GM18907 (cell line): ENCODE measurements at regions not wholly inside any gene's neighbourhood (a gene's known extent, or its start where the extent isn't known, plus 50 kb on each side); places are given as distances from the start of the nearest gene placed in this dataset.

ENCODE experiments used
- ATAC-seq: cut with Tn5 transposase; IDR thresholded peaks from one replicate; pipeline ENCODE4 v1.9.1; 2021; ENCODE audit warnings: mild to moderate bottlenecking, moderate library complexity; ENCODE audit not compliant: unreplicated experiment

DNA sequence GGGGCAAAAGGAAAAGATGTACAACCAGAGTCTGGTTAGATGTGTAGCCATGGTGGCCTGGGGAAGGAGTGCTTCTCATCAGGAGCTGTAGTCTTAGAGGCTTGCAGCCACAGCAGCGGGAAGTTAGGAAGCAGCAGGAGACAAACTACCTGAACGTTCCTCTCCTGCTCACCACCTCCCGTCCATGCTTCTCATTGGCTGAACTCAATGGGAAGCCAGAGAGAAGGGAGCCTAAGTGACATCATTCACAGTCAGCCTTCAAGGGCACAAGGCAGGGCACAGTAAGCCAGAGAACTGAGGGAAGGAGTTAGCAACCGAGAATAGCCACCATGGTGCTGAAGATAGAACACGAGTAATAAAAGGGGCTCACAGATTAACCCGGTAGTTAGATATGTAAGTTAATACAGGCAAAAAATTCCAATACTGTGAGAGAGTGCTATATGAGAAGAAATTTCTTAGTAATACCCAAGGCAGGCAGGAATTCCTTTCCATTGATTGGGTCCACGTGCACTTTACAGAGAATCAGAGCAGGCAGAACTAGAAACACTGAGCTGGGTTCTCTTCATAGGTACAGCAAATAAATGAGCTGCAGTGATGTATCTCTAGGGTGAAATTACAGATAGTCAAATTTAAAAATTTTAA is 391.5 kb upstream of the DACH1 start:
- ATAC-seq: no peak

DNA sequence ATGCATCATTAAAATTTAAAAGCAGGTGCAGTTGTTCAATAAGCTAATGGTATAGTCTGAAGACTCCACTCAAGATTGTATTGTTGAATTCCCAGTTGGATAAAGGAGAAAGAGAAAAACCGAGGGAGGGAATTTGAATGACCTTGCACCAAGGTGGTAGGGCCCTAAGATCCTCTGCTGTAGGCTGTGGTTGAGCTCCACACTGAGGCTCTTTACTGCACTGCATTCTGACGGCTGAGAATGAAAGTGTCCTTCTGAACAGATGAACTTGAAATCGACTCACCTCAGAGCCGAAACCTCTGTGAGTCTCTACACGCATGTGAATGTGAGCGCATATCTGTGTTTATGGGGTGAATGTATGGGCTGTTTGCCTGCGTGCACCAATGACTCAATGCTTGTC is 388.9 kb upstream of the DACH1 start:
- no peak for ATAC-seq

DNA sequence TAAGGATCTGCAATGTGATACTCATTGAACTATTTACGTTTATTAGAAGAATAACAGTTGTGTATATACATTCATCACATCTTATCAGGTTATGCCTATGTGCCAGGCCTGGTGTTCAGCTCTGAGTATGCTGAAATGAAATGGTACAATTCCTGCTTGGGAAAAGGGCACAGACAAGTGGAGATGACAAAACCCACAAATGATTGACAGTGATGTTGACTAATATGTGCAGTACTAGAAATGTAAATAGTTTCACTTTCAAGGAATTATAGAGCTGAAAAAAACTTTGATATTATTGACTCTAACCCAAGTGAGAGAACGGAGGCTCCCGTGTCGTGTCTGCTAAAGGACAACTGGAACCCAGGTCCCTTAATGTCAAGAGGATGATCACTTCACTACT is 386.8 kb upstream of the DACH1 start:
- no peak for ATAC-seq

DNA sequence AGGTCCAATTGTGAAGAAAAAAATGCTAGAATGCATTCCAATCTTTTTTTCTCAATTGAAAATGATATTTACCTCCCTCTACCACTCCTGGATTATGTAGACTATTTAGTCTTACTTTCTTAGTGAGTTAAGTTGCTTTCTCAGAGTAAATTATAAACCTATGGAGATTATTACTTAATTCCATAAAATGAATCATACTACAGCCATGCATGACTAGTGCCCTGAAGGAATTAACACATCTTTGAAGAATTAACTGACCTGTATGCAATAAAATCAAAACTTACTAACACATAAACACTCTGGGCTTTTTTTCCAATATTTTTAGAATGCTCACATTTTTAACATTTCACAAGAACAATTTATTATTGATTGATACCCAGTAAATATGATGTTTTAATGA is 379.4 kb upstream of the DACH1 start:
- no peak for ATAC-seq

DNA sequence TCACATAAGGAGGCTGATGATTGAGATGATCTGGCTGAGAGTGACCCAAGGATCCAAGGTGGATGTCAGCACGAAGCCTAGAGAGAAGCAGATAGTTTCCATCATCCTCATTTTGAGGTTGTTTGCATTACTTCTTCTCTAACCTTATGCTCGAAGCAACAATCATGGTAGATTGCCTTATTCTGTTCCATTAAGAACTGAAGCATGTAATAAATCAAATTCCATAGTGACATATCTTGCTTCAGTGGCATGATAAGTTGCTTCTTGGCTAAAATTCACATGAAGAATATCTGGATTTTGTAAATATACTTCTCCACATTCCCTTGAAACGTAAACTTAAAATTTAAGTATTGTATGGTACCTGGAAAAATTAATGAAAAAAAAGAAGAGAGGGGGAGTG is 377.8 kb upstream of the DACH1 start:
- no peak for ATAC-seq

DNA sequence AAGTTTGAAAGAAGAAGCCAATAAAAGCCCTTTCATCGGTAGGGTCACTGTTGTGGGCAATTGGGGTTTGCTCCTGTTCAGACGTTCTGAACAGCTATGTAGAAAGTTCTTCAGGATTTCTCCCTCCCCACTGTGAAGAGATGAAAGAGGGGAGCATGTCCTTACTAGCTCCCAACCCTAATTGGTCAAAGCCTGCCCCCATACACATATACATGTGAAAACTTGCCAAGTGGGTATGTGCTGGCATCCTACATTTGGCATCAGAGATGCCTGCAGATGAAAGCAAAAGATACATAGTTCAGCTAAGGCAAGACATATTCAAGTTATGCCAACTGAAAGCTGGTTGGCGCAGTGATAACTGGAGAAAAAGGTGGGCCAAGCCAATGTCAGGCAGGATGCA is 363.1 kb upstream of the DACH1 start:
- ATAC-seq: no peak

DNA sequence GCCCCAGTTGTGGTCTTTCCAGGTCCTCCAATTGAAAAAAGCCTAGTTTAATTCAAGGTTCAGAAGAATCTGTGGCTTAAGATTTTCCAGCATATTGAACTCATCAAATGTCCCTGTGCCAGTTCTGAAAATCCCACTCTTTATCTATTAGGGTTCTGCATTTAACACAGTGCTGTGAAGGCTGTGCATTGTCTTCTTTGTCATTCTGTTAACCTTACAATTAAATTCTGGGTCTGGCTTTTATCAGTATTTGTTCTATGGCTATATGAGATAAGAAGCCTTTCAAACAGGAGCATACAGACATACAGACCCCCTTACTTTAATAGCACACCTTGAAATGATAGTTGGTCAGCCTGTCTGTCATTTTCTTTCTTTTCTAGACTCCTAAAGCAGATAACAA is 362.1 kb upstream of the DACH1 start:
- ATAC-seq: no peak

DNA sequence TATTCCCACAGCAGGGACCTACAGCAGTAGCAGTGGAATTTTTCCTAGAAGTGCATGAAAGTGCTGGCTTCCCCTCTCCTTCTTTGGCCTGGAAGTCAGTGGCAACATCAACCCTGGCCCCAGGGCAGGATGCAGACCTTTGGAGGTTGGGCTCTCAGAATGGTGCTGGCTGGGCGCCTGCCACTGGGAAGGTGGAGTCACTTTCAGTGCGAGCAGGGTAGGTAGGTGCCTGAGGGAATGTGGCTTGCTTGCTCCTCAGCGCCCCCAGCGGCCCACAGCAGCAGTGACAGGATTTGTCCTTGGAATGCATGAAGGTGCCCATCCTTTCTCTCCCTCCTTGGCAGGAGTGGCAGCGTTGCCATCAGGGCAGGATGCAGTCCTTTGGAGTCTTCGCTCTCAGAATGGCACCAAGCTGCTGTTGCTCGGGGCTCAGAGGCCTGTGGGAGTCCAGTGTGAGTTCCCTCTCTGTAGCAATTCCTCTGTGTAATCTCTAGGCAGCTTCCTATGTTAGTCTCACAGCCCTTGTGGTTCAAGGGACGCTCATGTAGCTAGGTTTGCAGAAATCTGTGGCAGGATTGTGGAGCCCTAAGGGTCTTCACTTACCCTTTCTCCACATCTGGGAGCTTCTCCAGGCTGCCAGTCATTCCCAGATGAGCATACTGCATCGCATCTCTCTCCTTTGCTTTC is 354.4 kb upstream of the DACH1 start:
- no peak for ATAC-seq

DNA sequence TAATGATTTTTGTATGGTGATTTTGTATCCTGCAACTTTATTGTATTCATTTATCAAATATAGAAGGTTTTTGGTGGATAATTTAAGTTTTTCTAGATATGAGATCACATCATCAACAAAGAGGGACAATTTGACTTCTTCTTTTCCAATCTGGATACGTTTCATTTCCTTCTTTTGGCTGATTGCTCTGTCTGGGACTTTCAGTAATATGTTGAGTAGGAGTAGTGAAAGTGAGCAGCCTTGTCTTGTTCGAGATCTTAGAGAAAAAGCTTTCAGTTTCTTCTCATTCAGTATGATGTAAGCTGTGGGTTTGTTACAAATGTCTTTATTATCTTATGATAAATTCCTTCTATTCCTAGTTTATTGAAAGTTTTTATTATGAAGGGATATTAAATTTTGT is 352.0 kb upstream of the DACH1 start:
- ATAC-seq: no peak

DNA sequence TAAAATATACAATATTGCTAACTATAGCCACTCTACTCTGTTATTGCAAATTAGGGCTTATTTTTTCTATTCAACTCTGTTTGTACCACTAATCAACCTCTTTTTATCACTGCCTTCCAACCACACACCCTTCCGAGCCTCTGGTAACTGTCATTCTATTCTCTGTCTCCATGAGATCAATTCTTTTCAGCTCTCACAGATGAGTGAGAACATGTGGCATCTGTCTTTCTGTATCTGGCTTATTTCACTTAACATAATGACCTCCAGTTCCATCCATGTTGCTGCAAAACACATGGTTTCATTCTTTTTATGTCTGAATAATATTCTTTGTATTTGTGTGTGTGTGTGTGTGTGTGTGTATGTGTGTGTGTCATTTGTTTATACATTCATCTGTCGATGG is 350.1 kb upstream of the DACH1 start:
- no peak for ATAC-seq

DNA sequence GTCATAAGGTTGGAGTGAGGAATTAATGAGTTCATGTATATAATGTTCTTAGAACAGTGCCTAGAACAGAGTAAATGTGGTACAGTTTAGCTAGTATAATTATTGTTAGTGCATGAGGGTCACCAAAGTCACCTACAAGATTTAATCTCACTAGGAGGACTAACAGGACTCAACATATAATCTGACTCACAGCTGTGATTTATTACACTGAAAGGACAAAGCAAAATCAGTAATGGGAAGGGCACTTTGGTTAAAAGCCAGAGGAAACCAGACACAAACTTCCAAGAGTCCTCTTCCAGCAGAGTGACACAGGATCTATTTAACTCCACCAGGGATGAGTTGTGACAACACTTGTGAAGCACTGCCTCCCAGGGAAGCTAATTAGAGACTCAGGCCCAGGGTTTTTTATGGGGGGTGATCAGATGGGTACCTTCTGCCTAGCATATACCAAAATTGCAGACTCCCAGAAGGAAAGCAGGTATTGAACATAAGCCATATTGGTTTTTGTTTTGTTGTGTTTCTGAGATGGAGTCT is 341.2 kb upstream of the DACH1 start:
- ATAC-seq: no peak

DNA sequence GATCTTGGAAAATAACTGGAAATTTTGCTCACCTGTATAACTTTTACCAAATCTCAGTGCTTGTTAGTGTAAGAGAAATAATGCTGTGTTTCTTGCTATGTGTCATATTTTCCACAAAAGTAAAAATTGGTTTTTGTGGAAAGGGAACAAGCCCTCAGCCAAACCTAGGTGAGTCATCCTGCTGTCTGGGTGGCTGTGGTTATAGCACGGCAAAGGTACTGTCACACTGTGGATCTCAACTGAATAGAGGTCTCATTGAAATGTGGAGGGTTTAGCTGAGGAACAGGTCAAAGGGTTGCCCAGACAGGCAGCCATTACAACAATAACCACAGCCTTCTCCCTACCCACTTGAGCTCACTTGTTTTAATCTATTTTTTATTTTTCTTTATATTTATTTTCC is 338.8 kb upstream of the DACH1 start:
- ATAC-seq: no peak

DNA sequence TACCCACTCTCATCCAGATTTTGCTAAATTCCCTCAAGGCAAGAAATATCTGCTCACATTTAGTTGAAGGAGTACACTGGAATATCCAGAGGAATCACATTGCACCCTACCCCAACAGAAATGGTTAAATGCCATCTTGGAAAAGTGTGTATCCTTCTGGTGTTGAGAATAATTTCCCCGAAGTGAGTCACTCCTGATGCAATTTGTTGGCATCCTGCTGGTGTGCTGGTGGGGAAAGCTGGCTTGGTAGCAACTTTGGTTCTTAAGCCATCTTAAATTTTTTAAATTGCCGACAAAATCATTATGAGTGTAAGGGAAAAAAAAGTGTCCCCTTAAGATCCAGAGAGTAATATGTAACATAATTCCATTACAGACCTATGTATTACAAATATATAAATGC is 337.3 kb upstream of the DACH1 start:
- no peak for ATAC-seq

DNA sequence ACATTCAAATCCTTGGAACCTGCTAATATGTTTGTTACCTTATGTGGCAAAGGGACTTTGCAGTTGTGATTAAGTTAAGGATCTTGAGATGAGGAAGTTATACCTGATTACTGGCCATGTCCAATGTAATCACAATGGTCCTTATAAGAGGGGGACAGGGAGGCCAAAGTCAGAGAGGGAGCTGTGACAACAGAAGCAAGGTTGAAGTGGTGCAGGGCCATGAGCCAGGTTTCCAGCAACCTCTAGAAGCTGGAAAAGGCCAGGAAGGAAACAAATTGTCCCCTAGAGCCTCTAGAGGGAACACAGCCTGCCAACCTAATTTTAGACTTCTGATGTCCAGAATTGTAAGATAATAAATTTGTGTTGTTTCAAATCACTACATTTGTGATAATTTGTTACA is 334.7 kb upstream of the DACH1 start:
- no peak for ATAC-seq

DNA sequence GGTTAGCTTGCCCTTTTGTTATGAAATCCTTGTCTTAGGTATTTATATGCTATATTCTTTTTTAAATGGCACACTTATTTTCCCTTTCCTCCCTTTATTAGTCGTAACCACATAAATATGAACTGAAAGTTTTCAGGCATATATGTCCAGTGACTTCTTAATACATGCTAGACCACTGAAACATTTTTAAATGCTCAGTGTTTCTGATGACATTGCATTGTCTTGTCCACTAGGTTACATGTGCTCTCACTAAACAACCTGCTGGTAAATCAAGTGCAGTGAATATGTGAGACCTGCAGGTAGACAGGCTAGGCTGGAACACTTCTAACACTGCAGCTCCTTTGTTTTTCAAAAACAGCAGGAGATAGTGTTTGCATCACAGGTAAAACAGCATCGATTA is 332.6 kb upstream of the DACH1 start:
- ATAC-seq: no peak

DNA sequence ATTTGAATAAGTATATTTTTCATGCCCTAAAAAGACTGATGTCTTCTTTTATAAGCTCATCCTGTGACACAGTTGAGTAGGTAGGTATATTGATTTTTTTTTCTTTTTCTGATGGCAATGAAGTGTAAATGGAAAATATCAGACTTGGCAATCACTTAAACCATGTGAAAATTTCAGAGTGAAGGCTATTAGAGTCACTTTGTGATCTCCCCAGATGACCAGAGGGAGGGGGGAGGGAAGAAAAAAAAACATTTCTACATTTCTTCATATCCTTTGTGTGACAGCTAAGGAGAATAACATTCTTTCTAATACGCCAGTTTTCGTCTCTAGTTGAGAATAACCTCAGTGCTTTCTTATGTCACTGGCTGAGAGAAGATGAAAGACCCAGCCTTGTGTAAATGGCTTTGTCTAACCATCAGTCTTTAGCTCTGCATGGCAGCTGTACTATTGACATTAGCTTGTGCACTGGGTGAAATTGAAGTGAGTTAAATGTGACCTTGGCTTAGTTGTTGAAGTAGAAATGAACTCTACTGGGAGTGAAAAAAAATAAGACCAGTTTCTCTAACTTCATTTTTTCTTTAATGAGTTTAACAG is 332.1 kb upstream of the DACH1 start:
- no peak for ATAC-seq

DNA sequence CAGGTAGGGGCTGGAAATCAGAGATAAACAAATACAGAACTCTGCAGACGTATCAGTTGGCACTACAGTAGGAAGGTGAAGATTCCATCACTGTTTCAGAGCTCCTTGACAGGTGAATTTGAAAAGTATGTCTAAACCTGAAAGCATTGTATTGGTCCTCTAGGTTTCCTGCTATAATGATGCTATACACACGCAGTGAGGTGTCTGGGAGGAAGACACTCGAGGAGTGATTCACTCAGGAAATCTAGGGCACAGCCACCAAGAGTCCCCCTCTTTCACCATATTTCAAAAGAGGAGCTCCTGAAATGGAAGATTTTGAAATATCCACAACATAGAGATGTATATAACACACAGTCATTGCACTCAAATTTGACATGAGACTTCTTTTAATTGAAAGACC is 331.0 kb upstream of the DACH1 start:
- no peak for ATAC-seq

DNA sequence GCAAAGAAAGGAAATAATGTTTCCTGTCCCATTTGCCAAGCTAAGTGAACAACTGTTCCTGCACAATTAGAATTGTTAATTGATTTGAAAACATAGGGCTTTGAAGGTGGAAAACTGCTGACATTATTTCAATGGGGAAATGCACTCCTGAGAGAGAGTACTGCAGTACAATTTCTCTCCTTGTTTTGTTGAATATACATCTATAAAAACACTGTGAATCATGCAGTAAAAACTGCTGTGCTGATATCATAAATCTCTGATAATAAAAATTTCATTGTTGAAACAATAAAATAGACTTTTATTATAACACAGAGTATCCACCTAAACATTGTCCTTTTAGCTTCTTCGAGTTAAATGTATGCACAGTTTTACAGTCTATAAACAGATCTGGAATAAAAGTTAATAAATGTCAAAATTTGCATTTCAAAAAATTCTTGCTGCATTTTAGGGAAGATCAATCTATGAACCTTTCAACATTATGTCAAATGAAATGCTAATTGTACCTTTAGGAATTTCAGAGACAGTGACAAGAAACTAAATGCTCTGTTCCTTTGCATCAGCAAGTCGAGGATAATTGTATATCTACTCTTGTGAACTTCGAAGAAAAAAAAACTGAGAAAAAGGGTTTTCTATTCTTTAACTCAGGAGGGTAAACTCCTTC is 328.2 kb upstream of the DACH1 start:
- ATAC-seq: no peak

DNA sequence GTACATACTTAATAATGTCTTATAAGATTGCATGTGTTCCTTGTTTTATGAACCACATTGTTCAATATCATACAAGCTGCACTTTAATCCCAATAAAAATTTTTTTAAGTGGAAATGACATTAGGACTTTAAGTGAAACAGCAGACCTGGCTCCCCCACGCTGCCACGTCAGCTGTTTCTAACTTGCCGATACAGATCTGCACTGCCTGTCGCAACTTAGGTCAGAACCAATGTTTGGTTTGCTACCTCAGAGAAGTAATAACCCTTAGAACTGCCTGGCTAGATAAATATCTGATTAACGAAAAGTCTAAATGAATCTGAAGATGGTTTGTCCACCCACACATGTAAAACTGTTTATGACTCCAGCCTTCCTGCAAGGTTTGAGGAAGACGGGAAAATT is 327.5 kb upstream of the DACH1 start:
- no peak for ATAC-seq

DNA sequence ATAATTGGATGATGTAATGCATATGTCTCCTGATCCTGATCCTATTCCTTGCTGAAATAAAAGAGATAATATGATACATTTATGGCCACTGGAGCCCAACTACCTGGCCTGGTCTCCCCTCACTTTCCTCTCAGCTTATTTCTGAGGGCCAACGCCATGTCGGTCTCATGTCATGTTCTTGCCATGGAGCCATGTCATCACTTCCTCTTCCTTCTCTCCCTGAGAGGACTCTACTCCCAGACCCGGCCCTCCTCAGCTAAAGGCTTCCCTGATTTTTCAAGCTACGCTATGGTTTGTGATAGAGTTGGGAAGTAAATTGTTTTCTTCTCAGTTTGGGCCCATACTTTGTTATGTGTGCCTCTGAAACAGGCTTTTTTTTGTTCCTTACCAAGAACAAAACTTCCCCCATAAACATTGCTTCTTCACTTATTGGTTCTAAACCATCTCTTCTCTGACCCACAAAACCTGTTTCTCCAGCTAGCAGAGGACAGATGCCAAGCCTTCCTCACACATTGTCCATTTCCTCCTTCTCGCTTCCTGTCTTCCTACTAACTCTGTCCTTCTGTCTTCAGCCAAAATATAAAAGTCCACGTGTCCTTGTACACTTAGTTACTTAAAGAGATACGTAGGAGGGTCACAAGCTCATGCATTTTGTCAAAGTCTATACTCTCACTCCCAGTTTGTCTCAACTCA is 319.9 kb upstream of the DACH1 start:
- ATAC-seq: no peak

DNA sequence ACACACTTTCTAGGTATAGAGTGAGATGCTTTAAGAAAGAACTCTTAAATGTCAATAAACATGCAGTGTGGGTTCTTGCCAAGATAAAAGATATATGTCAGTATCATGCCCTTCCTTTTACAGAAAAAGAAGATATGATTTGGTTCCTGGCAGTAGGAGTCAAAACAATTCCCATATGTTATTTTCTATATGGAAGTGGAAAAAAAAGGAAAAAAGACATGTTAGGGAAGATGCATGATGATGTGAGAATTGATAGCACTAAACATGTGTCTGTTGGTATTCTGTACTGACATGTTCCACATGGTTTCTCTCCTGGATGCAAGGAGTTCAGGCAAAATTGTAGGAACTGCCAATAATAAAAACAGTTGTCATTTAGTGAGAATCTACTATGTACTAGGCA is 318.8 kb upstream of the DACH1 start:
- no peak for ATAC-seq
